ENCODE measurements at regions not wholly inside any gene's neighbourhood (a gene's known extent, or its start where the extent isn't known, plus 50 kb on each side); places are given as distances from the start of the nearest gene placed in this dataset.

DNA sequence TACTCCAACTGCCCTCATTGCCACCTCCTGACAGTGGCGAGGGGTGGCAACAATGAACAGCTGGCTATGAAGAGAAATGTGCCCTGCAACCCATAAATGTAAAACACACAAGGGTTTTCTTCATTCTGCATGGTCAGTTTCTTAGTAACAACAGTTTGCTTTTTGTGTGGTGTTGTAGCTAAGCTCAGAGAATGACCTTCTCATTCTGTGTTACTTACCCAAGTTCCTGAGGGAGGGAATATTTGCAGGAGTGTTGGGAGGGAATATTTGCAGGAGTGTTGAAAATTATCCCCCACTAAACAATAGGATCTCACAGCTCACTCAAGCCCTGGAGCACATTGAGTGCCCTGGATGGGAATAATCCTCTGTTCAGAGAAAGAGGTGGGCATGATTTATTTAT lies 456.4 kb upstream of the CDH4 start:
- no peak for TF ChIP-seq KDM4A (IDR thresholded peaks at IDR 0.05; ENCODE audit: low read depth, low read length, severe bottlenecking)
- TF ChIP-seq RAD21 (IDR thresholded peaks at IDR 0.05 in 1 of 2, conservative IDR thresholded peaks at IDR 0.05 in 1 of 2; ENCODE audit: low read depth in 2 of 2, low read length in 2 of 2): no peak
- TF ChIP-seq TAF1 (IDR thresholded peaks at IDR 0.05; ENCODE audit: low read depth, low read length): no peak
- TF ChIP-seq RXRA (IDR thresholded peaks at IDR 0.05; ENCODE audit: insufficient read depth, low read depth, low read length): no peak
- no peak for TF ChIP-seq EZH2 (IDR thresholded peaks at IDR 0.05; ENCODE audit: low read depth, low read length, severe bottlenecking)
- no peak for TF ChIP-seq SP2 (IDR thresholded peaks at IDR 0.05; ENCODE audit: low read length)
- no peak for TF ChIP-seq JUND (IDR thresholded peaks at IDR 0.05; ENCODE audit: low read length)
- TF ChIP-seq FOSL1 (IDR thresholded peaks at IDR 0.05; ENCODE audit: insufficient read depth, low read depth, low read length): no peak
- no peak for TF ChIP-seq GABPA (IDR thresholded peaks at IDR 0.05; ENCODE audit: borderline replicate concordance, insufficient read depth, low read length)
- TF ChIP-seq ASH2L (IDR thresholded peaks at IDR 0.05; ENCODE audit: low read length): no peak
- H3K79me1 ChIP-seq (ENCODE audit: low read depth, low read length): no peaks in the 10 kb centered on the region
- H3K4me3 ChIP-seq (ENCODE audit: extremely low read depth in 1 of 4, insufficient read depth in 2 of 4, low read depth in 3 of 4, low read length in 4 of 4): no peak overlapping the region
- POLR2A ChIA-PET (ENCODE audit: partially characterized antibody): no interaction called here
- no peak overlapping the region for H3K27ac ChIP-seq (ENCODE audit: low read depth, low read length)
- DNase-seq (ENCODE audit: low read depth in 1 of 2, low spot score in 2 of 2): no peak
- no peaks in the 10 kb centered on the region; the same call in 1 of the 2 replicates for H3K23me2 ChIP-seq (ENCODE audit: low read depth, low read length)
- no peak overlapping the region for H3K56ac ChIP-seq (replicated peaks; ENCODE audit: insufficient read length, low read depth, low read length)
- peaks cover 0 to 5% (median 4%) of the 10 kb centered on the region in 4 experiments; a peak in 3 of 7 replicates for H3K27me3 ChIP-seq (replicated peaks in 1 of 4; ENCODE audit: control insufficient read depth in 3 of 4, extremely low read depth in 1 of 4, insufficient read depth in 3 of 4, low read length in 3 of 4)
- WGBS, 2 experiments (ENCODE audit: extremely low coverage in 1 of 2, insufficient coverage in 1 of 2, insufficient read length in 1 of 2, insufficient replicate concordance in 2 of 2, low coverage in 1 of 2, low lambda C conversion rate in 2 of 2, missing lambda C conversion rate in 1 of 2): 90% methylated on average over 1 of the region's 1 CpG; no CpG with 5 or more reads in 1 of the 2 experiments
- no peak overlapping the region for H4K8ac ChIP-seq (ENCODE audit: extremely low read depth, insufficient read depth, low read length)
- no peak overlapping the region for H2BK20ac ChIP-seq (ENCODE audit: low read length)
- H2BK12ac ChIP-seq (ENCODE audit: low read depth, low read length): no peak overlapping the region
- no peaks in the 10 kb centered on the region; a peak in 1 of 4 replicates for H3K79me2 ChIP-seq (ENCODE audit: control insufficient read depth in 1 of 2, insufficient read depth in 2 of 2, low read length in 2 of 2)
- no peak overlapping the region for H2AFZ ChIP-seq (ENCODE audit: low read length)
- H3K4me2 ChIP-seq (ENCODE audit: insufficient read depth in 1 of 2, low read depth in 2 of 2, low read length in 2 of 2): no peak overlapping the region
- FAIRE-seq: no peak
- no peaks in the 10 kb centered on the region for H3K36me3 ChIP-seq (ENCODE audit: control insufficient read depth in 2 of 4, insufficient read depth in 4 of 4, low read length in 3 of 4)
- peaks cover 0 to 2% of the 10 kb centered on the region in 2 experiments; a peak in 1 of 4 replicates for H3K9me3 ChIP-seq (ENCODE audit: insufficient read depth in 2 of 2, low read depth in 1 of 2, low read length in 1 of 2)
- no peak overlapping the region for H3K9ac ChIP-seq (replicated peaks in 1 of 4; ENCODE audit: extremely low read depth in 1 of 4, low read depth in 3 of 4, low read length in 3 of 4)
- no peak overlapping the region for H3K14ac ChIP-seq (ENCODE audit: insufficient read length)
- no peak overlapping the region for H3K23ac ChIP-seq (ENCODE audit: insufficient read length)
- CTCF ChIA-PET (ENCODE audit: partially characterized antibody): interaction anchor here (1.1 to 1.4 kb wide), 3 partner anchors 8 to 17 kb away, joined by 3 to 4 read pairs (median 4); no protein-coding TSS in a partner anchor
- no peak overlapping the region for H2BK5ac ChIP-seq (ENCODE audit: low read depth, low read length)
- no peak overlapping the region for H2BK120ac ChIP-seq (replicated peaks; ENCODE audit: low read depth, low read length)
- H4K91ac ChIP-seq (replicated peaks; ENCODE audit: insufficient read length, low read length): no peak overlapping the region
- no peak overlapping the region for H4K5ac ChIP-seq (ENCODE audit: insufficient read length, low read depth, low read length)
- H2BK15ac ChIP-seq (ENCODE audit: low read length): peak overlapping the region; percentile 13; the same call in 1 of the 2 replicates
- H3K18ac ChIP-seq (ENCODE audit: extremely low read depth, low read length): no peak overlapping the region
- H4K20me1 ChIP-seq (replicated peaks in 1 of 2; ENCODE audit: control insufficient read depth in 1 of 2, insufficient read depth in 2 of 2, low read length in 2 of 2): no peaks in the 10 kb centered on the region
- H3K4me1 ChIP-seq (replicated peaks in 1 of 4; ENCODE audit: control insufficient read depth in 3 of 4, insufficient read depth in 4 of 4, low read length in 3 of 4): peaks cover 0 to 4% (median 0%) of the 10 kb centered on the region in 4 experiments; a peak in 1 of 7 replicates
- H3K4ac ChIP-seq (replicated peaks; ENCODE audit: insufficient read length, low read depth, low read length): no peak overlapping the region
- no peak overlapping the region for H2AK5ac ChIP-seq (ENCODE audit: low read depth, low read length)

Data from H1 (cell line).